NCI-H526 treated with DMSO at 0.1 percent for 48 hours (cell line): ENCODE measurements at regions not wholly inside any gene's neighbourhood (a gene's known extent, or its start where the extent isn't known, plus 50 kb on each side); places are given as distances from the start of the nearest gene placed in this dataset.

Experiments
- DNase-seq: peaks from one replicate; lab custom pipeline; 2025; lab: John Stamatoyannopoulos, UW

GRCh38 chr2:76320716-76321115 lies 610.0 kb upstream of the GCFC2 start:
- DNase-seq: no peak

- no peak for DNase-seq
Measured at GRCh38 chr2:76318848-76319360, 608.2 kb upstream of the GCFC2 start.

- peak; percentile 80 for DNase-seq
Measured at GRCh38 chr2:76316691-76317090, 606.0 kb upstream of the GCFC2 start.

- peak; percentile 55 for DNase-seq
Measured at GRCh38 chr2:76314271-76315020, 603.7 kb upstream of the GCFC2 start.

- no peak for DNase-seq
Measured at GRCh38 chr2:76312236-76312635, 601.5 kb upstream of the GCFC2 start.

GRCh38 chr2:76311728-76312127 lies 601.0 kb upstream of the GCFC2 start:
- no peak for DNase-seq

- DNase-seq: no peak
Measured at GRCh38 chr2:76310894-76311633, 600.3 kb upstream of the GCFC2 start.

- DNase-seq: no peak
Measured at GRCh38 chr2:76307495-76307894, 596.8 kb upstream of the GCFC2 start.

- peak; percentile 84 for DNase-seq
Measured at GRCh38 chr2:76298041-76298440, 587.3 kb upstream of the GCFC2 start.

GRCh38 chr2:76296438-76296837 lies 585.7 kb upstream of the GCFC2 start:
- DNase-seq: no peak

GRCh38 chr2:76295762-76296161 lies 585.0 kb upstream of the GCFC2 start:
- no peak for DNase-seq

GRCh38 chr2:76288598-76288997 lies 577.9 kb upstream of the GCFC2 start:
- no peak for DNase-seq

- DNase-seq: no peak
Measured at GRCh38 chr2:76288146-76288545, 577.4 kb upstream of the GCFC2 start.

- DNase-seq: no peak
Measured at GRCh38 chr2:76283350-76283749, 572.6 kb upstream of the GCFC2 start.

- DNase-seq: no peak
Measured at GRCh38 chr2:76281156-76281841, 570.6 kb upstream of the GCFC2 start.

GRCh38 chr2:76280686-76281085 lies 570.0 kb upstream of the GCFC2 start:
- DNase-seq: no peak

- no peak for DNase-seq
Measured at GRCh38 chr2:76279142-76279541, 568.4 kb upstream of the GCFC2 start.

GRCh38 chr2:76275788-76276187 lies 565.1 kb upstream of the GCFC2 start:
- DNase-seq: no peak

GRCh38 chr2:76274676-76275075 lies 564.0 kb upstream of the GCFC2 start:
- no peak for DNase-seq

GRCh38 chr2:76274160-76274559 lies 563.4 kb upstream of the GCFC2 start:
- no peak for DNase-seq

- no peak for DNase-seq
Measured at GRCh38 chr2:76270096-76270710, 559.5 kb upstream of the GCFC2 start.

GRCh38 chr2:76268902-76269620 lies 558.3 kb upstream of the GCFC2 start:
- no peak for DNase-seq
